GM12864 (cell line): ENCODE measurements at regions not wholly inside any gene's neighbourhood (a gene's known extent, or its start where the extent isn't known, plus 50 kb on each side); places are given as distances from the start of the nearest gene placed in this dataset.

Experiments used
- DNase-seq: peaks from one replicate; pipeline ENCODE4 v3.0.0-alpha.2; 2011; ENCODE audit warnings: low read depth
- H3K4me3 ChIP-seq: 2 replicates; pipeline ENCODE4 v1.5.1; 2011; ENCODE audit warnings: mild to moderate bottlenecking, low read depth, low read length, control low read depth
- TF ChIP-seq, protein P1 (sequence below): IDR thresholded peaks from 2 replicates; pipeline ENCODE4 v1.5.1; 2011; ENCODE audit warnings: low read depth, mild to moderate bottlenecking, moderate library complexity, low read length, control low read depth, inconsistent platforms; ENCODE audit errors: missing control alignments

DNA sequence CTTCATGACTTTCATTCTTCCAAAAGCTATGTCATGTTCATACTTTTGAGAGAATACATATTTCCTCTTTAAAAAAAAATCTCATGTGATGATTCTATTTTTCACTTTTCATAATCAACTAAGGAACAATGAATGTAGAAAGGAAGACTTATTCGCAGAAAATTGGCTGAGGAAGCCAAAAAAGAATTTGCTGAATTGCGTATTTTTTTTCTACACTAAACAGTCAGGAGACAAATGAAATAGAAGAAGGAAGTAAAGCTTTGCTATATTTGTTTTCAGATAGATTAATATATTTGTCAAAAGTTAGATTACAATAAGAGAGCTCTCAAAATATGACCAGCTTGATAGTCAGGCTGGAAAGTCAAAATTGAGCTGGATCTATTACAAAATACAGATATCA lies 504.2 kb downstream of the ANXA1 start:
- H3K4me3 ChIP-seq, result no peak overlapping the region

DNA sequence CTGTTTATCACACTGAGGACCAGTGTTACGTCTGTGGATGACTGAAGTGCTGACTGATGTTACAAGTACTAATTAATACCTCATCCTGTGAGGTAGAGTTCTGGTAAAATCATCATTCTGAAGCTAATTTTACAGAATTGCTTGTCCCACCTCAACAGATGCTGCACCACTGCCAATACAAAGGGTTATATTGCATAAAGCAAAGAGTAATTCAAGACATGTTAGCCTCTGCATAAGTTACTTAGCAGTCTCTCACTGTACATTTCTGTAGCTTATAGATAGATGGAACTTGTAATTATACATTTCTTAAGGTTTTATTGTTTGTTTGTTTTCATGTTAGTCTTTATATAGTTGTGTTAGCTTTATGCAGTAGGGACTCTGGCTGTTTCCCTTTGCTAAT lies 513.6 kb downstream of the ANXA1 start:
- TF ChIP-seq, protein P1, sequence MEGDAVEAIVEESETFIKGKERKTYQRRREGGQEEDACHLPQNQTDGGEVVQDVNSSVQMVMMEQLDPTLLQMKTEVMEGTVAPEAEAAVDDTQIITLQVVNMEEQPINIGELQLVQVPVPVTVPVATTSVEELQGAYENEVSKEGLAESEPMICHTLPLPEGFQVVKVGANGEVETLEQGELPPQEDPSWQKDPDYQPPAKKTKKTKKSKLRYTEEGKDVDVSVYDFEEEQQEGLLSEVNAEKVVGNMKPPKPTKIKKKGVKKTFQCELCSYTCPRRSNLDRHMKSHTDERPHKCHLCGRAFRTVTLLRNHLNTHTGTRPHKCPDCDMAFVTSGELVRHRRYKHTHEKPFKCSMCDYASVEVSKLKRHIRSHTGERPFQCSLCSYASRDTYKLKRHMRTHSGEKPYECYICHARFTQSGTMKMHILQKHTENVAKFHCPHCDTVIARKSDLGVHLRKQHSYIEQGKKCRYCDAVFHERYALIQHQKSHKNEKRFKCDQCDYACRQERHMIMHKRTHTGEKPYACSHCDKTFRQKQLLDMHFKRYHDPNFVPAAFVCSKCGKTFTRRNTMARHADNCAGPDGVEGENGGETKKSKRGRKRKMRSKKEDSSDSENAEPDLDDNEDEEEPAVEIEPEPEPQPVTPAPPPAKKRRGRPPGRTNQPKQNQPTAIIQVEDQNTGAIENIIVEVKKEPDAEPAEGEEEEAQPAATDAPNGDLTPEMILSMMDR, result no peak
- no peak overlapping the region for H3K4me3 ChIP-seq
- no peak for DNase-seq

More for the DNA sequence above, 504.2 kb downstream of the ANXA1 start:
- DNase-seq, result no peak
- TF ChIP-seq, protein P1, result no peak

DNA sequence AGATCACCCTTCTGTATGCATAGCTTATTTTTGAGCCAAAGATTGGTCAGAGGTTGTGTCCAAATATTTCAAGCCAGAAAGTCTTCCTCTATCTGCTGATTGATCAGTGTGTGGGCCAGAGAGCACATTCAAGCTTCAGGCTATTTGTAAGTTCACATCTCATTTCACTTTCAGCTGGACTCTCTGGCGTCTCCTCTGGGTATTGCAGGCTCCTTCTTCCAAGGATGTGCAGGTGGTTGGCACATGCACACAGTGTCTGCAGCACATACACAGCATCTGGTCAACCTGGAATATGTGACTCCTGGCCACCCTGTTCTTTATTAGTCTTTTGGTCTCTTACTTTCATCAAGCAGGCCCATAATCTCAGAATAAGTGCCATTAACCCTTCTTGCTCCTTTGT lies 516.1 kb downstream of the ANXA1 start:
- no peak overlapping the region for H3K4me3 ChIP-seq
- TF ChIP-seq, protein P1, result peak; percentile 26
- no peak for DNase-seq

DNA sequence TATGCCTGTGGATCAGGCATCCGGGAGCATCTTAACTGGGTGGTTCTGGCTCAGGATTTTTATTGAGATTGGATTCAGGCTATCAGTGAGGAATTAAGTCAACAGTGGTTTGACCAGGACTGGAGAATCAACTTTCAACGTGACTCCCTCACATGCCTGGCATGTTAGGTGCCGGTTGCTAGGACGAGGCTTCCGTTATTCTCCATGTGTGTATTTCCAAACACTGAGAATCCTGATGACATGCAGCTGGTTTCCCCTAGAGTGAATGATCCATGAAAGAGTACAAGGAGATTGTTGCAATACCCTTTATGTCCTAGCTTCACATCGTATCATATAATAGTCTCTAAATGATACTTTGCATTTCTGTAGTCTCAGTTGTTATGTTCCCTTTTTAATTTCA lies 529.2 kb downstream of the ANXA1 start:
- TF ChIP-seq, protein P1, result no peak
- DNase-seq, result no peak
- no peak overlapping the region for H3K4me3 ChIP-seq

DNA sequence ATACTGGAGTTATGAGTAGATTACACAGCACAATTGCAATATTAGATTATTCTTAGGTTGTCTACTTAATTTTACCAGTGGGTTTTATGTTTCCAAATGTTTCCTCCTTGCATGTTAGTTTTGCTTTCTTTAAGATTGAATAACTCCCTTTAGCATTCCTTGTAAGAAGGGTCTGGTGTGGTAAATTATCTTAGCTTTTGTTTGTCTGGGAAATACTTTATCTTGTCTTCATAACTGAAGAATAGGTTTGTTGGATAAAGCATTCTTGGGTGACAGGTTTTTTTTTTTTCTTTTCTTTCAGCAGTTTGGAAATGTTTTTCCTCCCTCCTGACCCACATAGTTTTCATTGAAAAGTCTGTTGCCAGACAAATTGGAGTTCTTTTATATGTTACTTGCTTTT lies 531.1 kb downstream of the ANXA1 start:
- no peak overlapping the region for H3K4me3 ChIP-seq
- no peak for DNase-seq
- TF ChIP-seq, protein P1, result no peak

DNA sequence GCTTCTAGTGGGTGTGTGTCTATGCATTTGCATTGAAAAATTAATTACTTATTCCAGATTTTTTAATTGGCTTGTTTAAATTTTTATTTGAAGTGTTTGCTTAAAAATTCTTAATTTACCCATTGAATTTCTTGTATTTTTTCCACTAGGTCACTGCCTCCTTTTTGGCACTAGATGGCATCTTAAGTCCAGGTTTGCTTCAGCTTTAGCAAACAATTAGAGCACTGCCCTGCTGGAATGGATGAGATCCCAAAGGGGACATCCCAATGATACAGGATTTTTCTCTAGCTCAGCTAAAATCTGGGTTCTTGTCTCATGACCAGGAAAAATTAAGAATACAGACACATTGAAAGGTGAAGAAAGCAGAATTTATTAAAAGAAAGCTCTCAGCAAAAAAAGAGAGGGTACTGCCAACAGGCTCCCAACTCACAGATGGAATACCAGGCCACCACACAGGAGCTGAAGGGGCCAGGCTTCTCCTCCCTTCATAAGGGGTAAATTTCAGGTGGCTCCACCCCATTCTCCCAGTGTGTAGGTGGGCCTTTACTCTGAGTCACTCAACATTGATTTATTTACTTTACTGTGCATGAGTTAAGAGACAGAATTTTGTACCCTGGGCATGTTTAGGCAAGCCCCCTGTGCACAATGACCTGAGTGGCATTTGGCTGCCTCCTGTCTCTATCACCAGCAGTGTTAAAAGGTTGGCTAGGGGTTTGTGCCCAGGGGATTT lies 532.4 kb downstream of the ANXA1 start:
- no peak overlapping the region for H3K4me3 ChIP-seq
- DNase-seq, result no peak
- TF ChIP-seq, protein P1, result peak; percentile 46

DNA sequence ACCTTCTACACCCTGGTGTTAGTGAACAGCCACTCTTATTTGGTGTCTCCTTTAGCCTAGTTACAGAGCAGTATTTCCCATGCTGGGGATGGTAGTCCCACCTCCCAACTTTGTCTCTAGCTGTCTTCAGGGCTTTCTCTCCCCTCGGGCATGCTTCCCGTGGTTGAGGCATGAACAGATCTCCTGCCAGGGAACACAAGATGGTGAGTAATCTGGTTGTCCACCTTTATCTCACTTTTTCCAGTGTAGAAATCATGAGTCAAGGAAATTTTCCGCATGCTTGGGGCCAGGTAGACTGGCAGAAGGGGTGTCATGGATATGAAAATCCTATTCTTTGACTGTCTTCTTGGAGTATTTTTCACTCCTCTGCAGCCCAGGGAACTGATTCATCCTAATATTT lies 532.9 kb downstream of the ANXA1 start:
- no peak overlapping the region for H3K4me3 ChIP-seq
- DNase-seq, result no peak
- TF ChIP-seq, protein P1, result no peak
